ENCODE measurements at regions not wholly inside any gene's neighbourhood (a gene's known extent, or its start where the extent isn't known, plus 50 kb on each side); places are given as distances from the start of the nearest gene placed in this dataset.

GRCh38 chr9:13707612-13708576 is 428.4 kb upstream of the MPDZ start:
- H3K36me3 ChIP-seq: no peaks in the 10 kb centered on the region
- no peak for DNase-seq (ENCODE audit: low spot score in 2 of 2)
- H3K27ac ChIP-seq: no peak overlapping the region
- no peak overlapping the region for H3K4me3 ChIP-seq
- no peaks in the 10 kb centered on the region for H3K4me1 ChIP-seq
- TF ChIP-seq, protein P1, sequence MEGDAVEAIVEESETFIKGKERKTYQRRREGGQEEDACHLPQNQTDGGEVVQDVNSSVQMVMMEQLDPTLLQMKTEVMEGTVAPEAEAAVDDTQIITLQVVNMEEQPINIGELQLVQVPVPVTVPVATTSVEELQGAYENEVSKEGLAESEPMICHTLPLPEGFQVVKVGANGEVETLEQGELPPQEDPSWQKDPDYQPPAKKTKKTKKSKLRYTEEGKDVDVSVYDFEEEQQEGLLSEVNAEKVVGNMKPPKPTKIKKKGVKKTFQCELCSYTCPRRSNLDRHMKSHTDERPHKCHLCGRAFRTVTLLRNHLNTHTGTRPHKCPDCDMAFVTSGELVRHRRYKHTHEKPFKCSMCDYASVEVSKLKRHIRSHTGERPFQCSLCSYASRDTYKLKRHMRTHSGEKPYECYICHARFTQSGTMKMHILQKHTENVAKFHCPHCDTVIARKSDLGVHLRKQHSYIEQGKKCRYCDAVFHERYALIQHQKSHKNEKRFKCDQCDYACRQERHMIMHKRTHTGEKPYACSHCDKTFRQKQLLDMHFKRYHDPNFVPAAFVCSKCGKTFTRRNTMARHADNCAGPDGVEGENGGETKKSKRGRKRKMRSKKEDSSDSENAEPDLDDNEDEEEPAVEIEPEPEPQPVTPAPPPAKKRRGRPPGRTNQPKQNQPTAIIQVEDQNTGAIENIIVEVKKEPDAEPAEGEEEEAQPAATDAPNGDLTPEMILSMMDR (IDR thresholded peaks at IDR 0.05): no peak
- no peak for TF ChIP-seq POLR2A (IDR thresholded peaks at IDR 0.05)
- TF ChIP-seq POLR2AphosphoS5 (IDR thresholded peaks at IDR 0.05): no peak
- H3K27me3 ChIP-seq: no peaks in the 10 kb centered on the region
- intact Hi-C loops (cut with DNase I; ENCODE audit: low total_unique reads): no loop called here
- H3K9me3 ChIP-seq: no peaks in the 10 kb centered on the region

GRCh38 chr9:13705918-13706317 is 426.4 kb upstream of the MPDZ start:
- H3K27ac ChIP-seq: no peak overlapping the region
- no peak overlapping the region for H3K4me3 ChIP-seq
- intact Hi-C loops (cut with DNase I; ENCODE audit: low total_unique reads): no loop called here
- TF ChIP-seq POLR2A (IDR thresholded peaks at IDR 0.05): no peak
- TF ChIP-seq, protein P1 (IDR thresholded peaks at IDR 0.05): no peak
- TF ChIP-seq POLR2AphosphoS5 (IDR thresholded peaks at IDR 0.05): peak; percentile 57 to 78 (median 72)
- no peaks in the 10 kb centered on the region for H3K36me3 ChIP-seq
- DNase-seq (ENCODE audit: low spot score in 2 of 2): peak in 1 of 2 donors; percentile 30
- H3K9me3 ChIP-seq: no peaks in the 10 kb centered on the region
- no peaks in the 10 kb centered on the region for H3K27me3 ChIP-seq
- no peaks in the 10 kb centered on the region for H3K4me1 ChIP-seq

DNA sequence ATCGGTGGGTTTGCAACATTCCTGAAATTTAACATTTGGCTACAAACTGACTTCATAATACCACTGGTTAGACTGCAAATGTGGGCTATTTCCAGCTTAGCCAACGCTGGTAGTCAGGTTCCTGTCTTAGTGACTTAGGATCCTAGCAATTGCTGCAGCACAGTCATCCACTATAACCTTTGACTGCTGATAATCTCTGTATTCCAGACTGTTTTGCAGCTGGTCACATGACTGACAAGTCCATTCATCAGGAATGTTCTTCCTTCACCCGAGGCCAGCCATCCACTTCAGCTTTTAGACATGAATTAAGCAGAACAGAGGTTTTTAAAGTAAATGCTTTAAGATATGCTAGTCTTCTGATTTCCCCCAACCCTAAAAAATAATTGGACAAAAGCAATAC is 425.9 kb upstream of the MPDZ start:
- H3K4me1 ChIP-seq: no peaks in the 10 kb centered on the region
- H3K4me3 ChIP-seq: no peak overlapping the region
- no peaks in the 10 kb centered on the region for H3K36me3 ChIP-seq
- DNase-seq (ENCODE audit: low spot score in 2 of 2): no peak
- no peaks in the 10 kb centered on the region for H3K9me3 ChIP-seq
- no peaks in the 10 kb centered on the region for H3K27me3 ChIP-seq
- TF ChIP-seq POLR2A (IDR thresholded peaks at IDR 0.05) (no peak), POLR2AphosphoS5 (IDR thresholded peaks at IDR 0.05) (no peak)
- TF ChIP-seq, protein P1 (IDR thresholded peaks at IDR 0.05): no peak
- intact Hi-C loops (cut with DNase I; ENCODE audit: low total_unique reads): no loop called here
- no peak overlapping the region for H3K27ac ChIP-seq

DNA sequence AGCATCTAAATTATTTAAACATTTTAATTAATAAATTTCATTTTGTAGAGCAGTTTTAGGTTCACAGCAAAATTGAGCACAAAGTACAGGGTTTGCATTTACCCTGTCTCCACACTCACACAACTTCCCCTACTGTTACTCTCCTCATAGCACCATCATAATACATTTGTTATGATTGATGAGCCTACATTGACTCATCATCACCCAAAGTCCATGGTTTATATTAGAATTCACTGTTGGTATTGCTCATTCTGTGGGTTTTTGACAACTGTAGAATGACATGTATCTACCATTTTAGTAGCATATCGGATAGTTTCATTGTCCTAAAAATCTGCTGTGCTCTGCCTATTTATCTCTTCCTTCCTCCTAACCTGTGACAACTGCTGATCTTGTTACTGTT is 411.1 kb upstream of the MPDZ start:
- Histone ChIP-seq H3K27me3 (no peaks in the 10 kb centered on the region), H3K9me3 (peaks cover 1 to 26% of the 10 kb centered on the region in 2 donors), H3K27ac (no peak overlapping the region), H3K4me3 (no peak overlapping the region), H3K36me3 (no peaks in the 10 kb centered on the region), H3K4me1 (no peaks in the 10 kb centered on the region)
- intact Hi-C loops (cut with DNase I; ENCODE audit: low total_unique reads): no loop called here
- no peak for DNase-seq (ENCODE audit: low spot score in 2 of 2)
- no peak for TF ChIP-seq POLR2A (IDR thresholded peaks at IDR 0.05)
- TF ChIP-seq, protein P1 (IDR thresholded peaks at IDR 0.05): no peak
- TF ChIP-seq POLR2AphosphoS5 (IDR thresholded peaks at IDR 0.05): no peak

- Histone ChIP-seq H3K27ac (no peak overlapping the region), H3K27me3 (no peaks in the 10 kb centered on the region), H3K9me3 (peaks cover 0 to 21% of the 10 kb centered on the region in 2 donors), H3K4me1 (no peaks in the 10 kb centered on the region), H3K4me3 (no peak overlapping the region), H3K36me3 (no peaks in the 10 kb centered on the region)
- intact Hi-C loops (cut with DNase I; ENCODE audit: low total_unique reads): no loop called here
- TF ChIP-seq, protein P1 (IDR thresholded peaks at IDR 0.05): no peak
- no peak for TF ChIP-seq POLR2A (IDR thresholded peaks at IDR 0.05)
- DNase-seq (ENCODE audit: low spot score in 2 of 2): no peak
These were observed 410.4 kb upstream of the MPDZ start for GRCh38 chr9:13689925-13690324.
